CD14-positive monocyte (primary cell): ENCODE measurements at regions not wholly inside any gene's neighbourhood (a gene's known extent, or its start where the extent isn't known, plus 50 kb on each side); places are given as distances from the start of the nearest gene placed in this dataset.

Experiments used
- DNase-seq, 3 donors: peaks; one replicate each; pipeline ENCODE4 v3.0.0-alpha.2; 2011 to 2022
- H2AFZ ChIP-seq: 2 replicates; pipeline ENCODE4 v1.6.0; 2012; ENCODE audit warnings: mild to moderate bottlenecking, low read depth, low read length, inconsistent platforms; ENCODE audit not compliant: insufficient read depth, poor library complexity, severe bottlenecking
- H3K27ac ChIP-seq, 2 donors: 1 replicate in 1 of 2; 2 replicates in 1 of 2; pipeline ENCODE4 v1.5.1; 2012 to 2013; ENCODE audit warnings: low read length in 2 of 2, control low read depth in 1 of 2, inconsistent platforms in 1 of 2, low read depth in 1 of 2, mild to moderate bottlenecking in 1 of 2
- H3K27me3 ChIP-seq, 2 donors: one replicate each; pipeline versions ENCODE4 v1.6.0 to v1.6.1; 2011 to 2013; ENCODE audit warnings: low read length in 2 of 2; ENCODE audit not compliant: control insufficient read depth in 2 of 2, insufficient read depth in 2 of 2
- H3K36me3 ChIP-seq, 2 donors: replicated peaks in 1 of 2; 1 replicate in 1 of 2; 2 replicates in 1 of 2; pipeline versions ENCODE4 v1.5.1 to v1.6.1; 2012 to 2013; ENCODE audit warnings: low read length in 2 of 2, control low read depth in 1 of 2, inconsistent platforms in 1 of 2, mild to moderate bottlenecking in 1 of 2; ENCODE audit not compliant: insufficient read depth in 2 of 2, control insufficient read depth in 1 of 2
- H3K4me1 ChIP-seq, 2 donors: 1 replicate in 1 of 2; 2 replicates in 1 of 2; pipeline versions ENCODE4 v1.5.1 to v1.6.1; 2012 to 2013; ENCODE audit warnings: low read length in 2 of 2, control low read depth in 1 of 2, inconsistent platforms in 1 of 2, mild to moderate bottlenecking in 1 of 2, moderate library complexity in 1 of 2; ENCODE audit not compliant: insufficient read depth in 2 of 2, control insufficient read depth in 1 of 2
- H3K4me2 ChIP-seq: replicated peaks from 2 replicates; pipeline ENCODE3; 2012; ENCODE audit warnings: low read length, moderate library complexity, mild to moderate bottlenecking; ENCODE audit not compliant: poor library complexity, severe bottlenecking; ENCODE audit errors: extremely low read depth
- H3K4me3 ChIP-seq, 3 experiments: fragments of 200-600 bp in 1 of 3; sonication (generic) in 1 of 3; replicated peaks in 1 of 3; 1 replicate in 2 of 3; 2 replicates in 1 of 3; pipeline ENCODE4 v1.5.1; 2011 to 2013; ENCODE audit warnings: low read length in 3 of 3, mild to moderate bottlenecking in 3 of 3, control low read depth in 2 of 3, low read depth in 2 of 3, inconsistent platforms in 1 of 3, moderate library complexity in 1 of 3
- H3K79me2 ChIP-seq: 2 replicates; pipeline ENCODE4 v1.6.0; 2012; ENCODE audit warnings: mild to moderate bottlenecking, control low read depth, inconsistent platforms, low read length, moderate library complexity; ENCODE audit not compliant: insufficient read depth
- H3K9ac ChIP-seq: 2 replicates; pipeline ENCODE4 v1.6.0; 2017; ENCODE audit warnings: low read length, mild to moderate bottlenecking; ENCODE audit not compliant: insufficient read depth, poor library complexity, severe bottlenecking
- H3K9me3 ChIP-seq, 2 donors: replicated peaks in 1 of 2; 1 replicate in 1 of 2; 2 replicates in 1 of 2; pipeline versions ENCODE4 v1.5.1 to v1.6.1; 2012 to 2013; ENCODE audit warnings: low read length in 2 of 2, control low read depth in 1 of 2; ENCODE audit not compliant: control insufficient read depth in 1 of 2, insufficient read depth in 1 of 2
- H4K20me1 ChIP-seq: 2 replicates; pipeline ENCODE4 v1.6.0; 2012; ENCODE audit warnings: mild to moderate bottlenecking, low read length, control low read depth, moderate library complexity; ENCODE audit not compliant: insufficient read depth
- H3K27ac Mint-ChIP-seq, 7 donors: one replicate each; pipeline ENCODE4 v1.8.0; 2020; ENCODE audit warnings: mild to moderate bottlenecking in 7 of 7, mixed read lengths in 7 of 7, moderate library complexity in 6 of 7, inconsistent platforms in 2 of 7
- H3K27me3 Mint-ChIP-seq, 3 donors: one replicate each; pipeline ENCODE4 v1.8.0; 2021 to 2022; ENCODE audit warnings: low read depth in 3 of 3, mild to moderate bottlenecking in 3 of 3, mixed read lengths in 3 of 3, moderate library complexity in 3 of 3, inconsistent platforms in 1 of 3
- H3K36me3 Mint-ChIP-seq, 2 donors: one replicate each; pipeline ENCODE4 v1.8.0; 2020; ENCODE audit warnings: mixed read lengths in 2 of 2, inconsistent platforms in 1 of 2, mild to moderate bottlenecking in 1 of 2
- H3K4me1 Mint-ChIP-seq: one replicate; pipeline ENCODE4 v1.8.0; 2020; ENCODE audit warnings: mild to moderate bottlenecking, mixed read lengths
- H3K4me3 Mint-ChIP-seq, 2 donors: one replicate each; pipeline ENCODE4 v1.8.0; 2020; ENCODE audit warnings: mild to moderate bottlenecking in 2 of 2, mixed read lengths in 2 of 2, moderate library complexity in 1 of 2
- H3K9me3 Mint-ChIP-seq, 7 donors: one replicate each; pipeline ENCODE4 v1.8.0; 2020 to 2022; ENCODE audit warnings: mixed read lengths in 7 of 7, mild to moderate bottlenecking in 6 of 7, moderate library complexity in 6 of 7, inconsistent platforms in 2 of 7
- WGBS: methylation state at CpG from one replicate; pipeline ENCODE4 v1.1.5; 2013; ENCODE audit warnings: missing lambda C conversion rate; ENCODE audit not compliant: insufficient coverage; 5-methylcytosine and 5-hydroxymethylcytosine counted together
- intact Hi-C, 2 donors: fragments of 100-400 bp; cut with micrococcal nuclease; formaldehyde crosslinking; loops; one replicate each; pipeline versions ENCODE4 v1.15.0 to v1.15.1; 2023
- TF ChIP-seq, protein P1 (sequence below): fragments of 200-600 bp; IDR thresholded peaks from one replicate; pipeline ENCODE4 v1.8.0; 2022; ENCODE audit warnings: antibody characterized with exemption, mild to moderate bottlenecking

DNA sequence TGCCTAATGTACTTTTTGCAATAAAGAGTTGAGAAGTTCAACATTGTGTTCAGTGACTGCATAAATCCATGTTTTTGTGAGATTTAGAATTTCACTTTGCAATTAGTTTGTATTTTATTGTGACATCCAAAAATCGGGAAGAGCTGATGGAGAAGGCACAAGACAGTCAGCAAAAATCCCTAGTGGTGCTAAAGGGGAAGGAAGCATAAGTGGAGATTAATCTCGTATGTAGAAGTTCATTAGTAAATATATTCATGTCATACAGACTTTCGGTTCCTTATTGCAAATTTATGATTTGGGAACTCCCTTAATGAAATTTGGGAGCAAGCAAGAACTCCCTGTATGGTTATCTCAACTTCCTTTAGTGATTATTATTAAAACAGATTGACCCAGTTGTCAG is 57.8 kb upstream of the SLC39A8 start:
- peak overlapping the region in 1 of 2 donors; percentile 62 for H3K4me3 Mint-ChIP-seq
- peaks cover 49% of the 10 kb centered on the region for H3K4me1 Mint-ChIP-seq
- Histone ChIP-seq H3K36me3 (no peaks in the 10 kb centered on the region), H3K9ac (no peak overlapping the region), H3K4me2 (peak overlapping the region; percentile 37), H3K4me1 (peaks cover 42 to 50% of the 10 kb centered on the region in 2 donors), H3K4me3 (peak overlapping the region in 1 of 3 experiments; percentile 21), H3K27ac (peak overlapping the region in 1 of 2 donors; percentile 23), H3K79me2 (no peaks in the 10 kb centered on the region), H4K20me1 (no peaks in the 10 kb centered on the region), H3K9me3 (no peaks in the 10 kb centered on the region), H3K27me3 (peaks cover 0 to 2% of the 10 kb centered on the region in 2 donors), H2AFZ (no peak overlapping the region)
- H3K27ac Mint-ChIP-seq = peak overlapping the region in 6 of 7 donors; percentile 63 to 91 (median 88)
- peaks cover 0 to 8% (median 5%) of the 10 kb centered on the region in 3 donors for H3K27me3 Mint-ChIP-seq
- DNase-seq = peak; percentile 54 to 90 (median 81)
- TF ChIP-seq, protein P1, sequence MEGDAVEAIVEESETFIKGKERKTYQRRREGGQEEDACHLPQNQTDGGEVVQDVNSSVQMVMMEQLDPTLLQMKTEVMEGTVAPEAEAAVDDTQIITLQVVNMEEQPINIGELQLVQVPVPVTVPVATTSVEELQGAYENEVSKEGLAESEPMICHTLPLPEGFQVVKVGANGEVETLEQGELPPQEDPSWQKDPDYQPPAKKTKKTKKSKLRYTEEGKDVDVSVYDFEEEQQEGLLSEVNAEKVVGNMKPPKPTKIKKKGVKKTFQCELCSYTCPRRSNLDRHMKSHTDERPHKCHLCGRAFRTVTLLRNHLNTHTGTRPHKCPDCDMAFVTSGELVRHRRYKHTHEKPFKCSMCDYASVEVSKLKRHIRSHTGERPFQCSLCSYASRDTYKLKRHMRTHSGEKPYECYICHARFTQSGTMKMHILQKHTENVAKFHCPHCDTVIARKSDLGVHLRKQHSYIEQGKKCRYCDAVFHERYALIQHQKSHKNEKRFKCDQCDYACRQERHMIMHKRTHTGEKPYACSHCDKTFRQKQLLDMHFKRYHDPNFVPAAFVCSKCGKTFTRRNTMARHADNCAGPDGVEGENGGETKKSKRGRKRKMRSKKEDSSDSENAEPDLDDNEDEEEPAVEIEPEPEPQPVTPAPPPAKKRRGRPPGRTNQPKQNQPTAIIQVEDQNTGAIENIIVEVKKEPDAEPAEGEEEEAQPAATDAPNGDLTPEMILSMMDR = peak; percentile 34
- intact Hi-C loops = no loop called here
- no CpG with 5 or more reads among the region's 3 CpGs for WGBS
- H3K36me3 Mint-ChIP-seq = no peaks in the 10 kb centered on the region
- no peaks in the 10 kb centered on the region for H3K9me3 Mint-ChIP-seq

DNA sequence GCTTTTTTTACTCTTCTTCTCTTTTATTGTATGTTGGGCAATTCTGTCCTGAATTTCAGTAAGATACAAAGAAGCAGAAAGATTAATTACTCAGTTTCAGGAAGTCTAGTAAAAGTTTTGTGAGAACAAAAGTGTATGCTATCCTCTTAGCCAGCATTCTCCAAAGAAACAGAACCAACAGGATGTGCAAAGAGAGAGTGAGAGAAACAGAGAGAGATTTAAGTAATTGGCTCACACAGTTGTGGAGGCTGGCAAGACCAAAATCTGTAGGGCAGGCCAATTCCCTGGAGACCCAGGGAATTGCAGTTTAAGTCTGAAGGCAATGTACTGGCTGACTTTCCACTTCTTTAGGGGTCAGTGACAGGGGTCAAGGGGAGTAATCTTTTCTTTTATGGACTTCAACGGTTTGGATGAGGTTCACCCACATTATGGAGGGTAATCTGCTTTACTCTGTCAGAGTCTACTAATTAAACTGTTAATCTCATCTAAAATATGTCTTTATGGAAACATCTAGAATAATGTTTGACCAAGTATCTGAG is 59.2 kb upstream of the SLC39A8 start:
- no peak overlapping the region for H2AFZ ChIP-seq
- H3K27me3 ChIP-seq = peaks cover 0 to 2% of the 10 kb centered on the region in 2 donors
- peak overlapping the region in 5 of 7 donors; percentile 21 to 89 (median 73) for H3K27ac Mint-ChIP-seq
- no peak overlapping the region for H3K4me2 ChIP-seq
- intact Hi-C loops = no loop called here
- no peak overlapping the region for H3K27ac ChIP-seq
- TF ChIP-seq, protein P1 = no peak
- H3K36me3 ChIP-seq = no peaks in the 10 kb centered on the region
- no peaks in the 10 kb centered on the region for H3K36me3 Mint-ChIP-seq
- H3K4me1 Mint-ChIP-seq = peaks cover 37% of the 10 kb centered on the region
- peaks cover 28 to 37% of the 10 kb centered on the region in 2 donors for H3K4me1 ChIP-seq
- no peak overlapping the region for H3K9ac ChIP-seq
- H3K4me3 Mint-ChIP-seq = peak overlapping the region in 1 of 2 donors; percentile 30
- WGBS = no CpG with 5 or more reads among the region's 1 CpG
- H3K9me3 ChIP-seq = no peaks in the 10 kb centered on the region
- H3K9me3 Mint-ChIP-seq = no peaks in the 10 kb centered on the region
- DNase-seq = peak in 2 of 3 donors; percentile 28 to 36
- H3K4me3 ChIP-seq = no peak overlapping the region
- H3K79me2 ChIP-seq = no peaks in the 10 kb centered on the region
- H3K27me3 Mint-ChIP-seq = peaks cover 0 to 8% (median 5%) of the 10 kb centered on the region in 3 donors
- no peaks in the 10 kb centered on the region for H4K20me1 ChIP-seq
